OCI-LY1 (cell line): ENCODE measurements at regions not wholly inside any gene's neighbourhood (a gene's known extent, or its start where the extent isn't known, plus 50 kb on each side); places are given as distances from the start of the nearest gene placed in this dataset.

Experiments
- H2AFZ ChIP-seq: fragments of 200-600 bp; sonication (generic), shearing (Covaris generic); 2 replicates; pipeline ENCODE4 v1.6.0; 2014; ENCODE audit warnings: antibody characterized with exemption, mild to moderate bottlenecking, low read length
- H3F3A ChIP-seq: fragments of 200-600 bp; sonication (generic), shearing (Covaris generic); 2 replicates; pipeline ENCODE4 v1.6.0; 2014; ENCODE audit warnings: mild to moderate bottlenecking, antibody characterized with exemption, low read length, moderate library complexity; ENCODE audit not compliant: insufficient read depth
- H3K27ac ChIP-seq: fragments of 200-600 bp; sonication (generic); 2 replicates; pipeline ENCODE4 v1.5.1; 2014; ENCODE audit warnings: low read length, mixed run types, mild to moderate bottlenecking, low read depth; ENCODE audit not compliant: poor library complexity, severe bottlenecking
- H3K27me3 ChIP-seq: fragments of 200-600 bp; sonication (generic); 2 replicates; pipeline ENCODE4 v1.6.0; 2014; ENCODE audit warnings: antibody characterized with exemption, mild to moderate bottlenecking, low read length, moderate library complexity; ENCODE audit not compliant: insufficient read depth
- H3K36me3 ChIP-seq: fragments of 200-600 bp; sonication (generic); 2 replicates; pipeline ENCODE4 v1.6.1; 2014; ENCODE audit warnings: mild to moderate bottlenecking, antibody characterized with exemption, low read length, moderate library complexity, mixed read lengths; ENCODE audit not compliant: insufficient read depth
- H3K4me1 ChIP-seq: fragments of 200-600 bp; sonication (generic); 2 replicates; pipeline ENCODE4 v1.5.1; 2014; ENCODE audit warnings: mild to moderate bottlenecking, low read length, moderate library complexity; ENCODE audit not compliant: insufficient read depth, severe bottlenecking
- H3K4me2 ChIP-seq: fragments of 200-600 bp; sonication (generic), shearing (Covaris generic); 2 replicates; pipeline ENCODE4 v1.6.1; 2014; ENCODE audit warnings: low read length
- H3K4me3 ChIP-seq: fragments of 200-600 bp; sonication (generic); 2 replicates; pipeline ENCODE4 v1.5.1; 2014; ENCODE audit warnings: low read length, low read depth, mild to moderate bottlenecking, mixed read lengths; ENCODE audit not compliant: poor library complexity, severe bottlenecking
- H3K79me2 ChIP-seq: fragments of 200-600 bp; shearing (Covaris generic); 2 replicates; pipeline ENCODE4 v1.6.1; 2016; ENCODE audit warnings: mixed run types, low read length, mixed read lengths; ENCODE audit not compliant: insufficient read depth
- H3K9ac ChIP-seq: fragments of 200-600 bp; sonication (generic), shearing (Covaris generic); 2 replicates; pipeline ENCODE4 v1.6.1; 2014; ENCODE audit warnings: mild to moderate bottlenecking, low read length, mixed read lengths
- H3K9me2 ChIP-seq: fragments of 200-600 bp; sonication (generic), shearing (Covaris generic); 2 replicates; pipeline ENCODE4 v1.6.1; 2014; ENCODE audit warnings: low read depth, mild to moderate bottlenecking, low read length, mixed read lengths
- H3K9me3 ChIP-seq: fragments of 200-600 bp; shearing (Covaris generic); 2 replicates; pipeline ENCODE4 v1.6.1; 2014; ENCODE audit warnings: low read length, mixed read lengths
- H4K20me1 ChIP-seq: fragments of 200-600 bp; sonication (generic), shearing (Covaris generic); 2 replicates; pipeline ENCODE4 v1.6.0; 2016; ENCODE audit warnings: mild to moderate bottlenecking, low read length; ENCODE audit not compliant: insufficient read depth
- CTCF ChIP-seq: fragments of 200-600 bp; sonication (generic), shearing (Covaris generic); IDR thresholded peaks from 2 replicates; pipeline ENCODE4 v1.5.1; 2017; ENCODE audit warnings: mild to moderate bottlenecking, antibody characterized with exemption, low read length, moderate library complexity, mixed read lengths
- EZH2 ChIP-seq: fragments of 200-600 bp; sonication (generic), shearing (Covaris generic); IDR thresholded peaks from 2 replicates; pipeline ENCODE4 v1.8.0; 2017; ENCODE audit warnings: borderline replicate concordance, mixed run types, mild to moderate bottlenecking, antibody characterized with exemption, low read length, moderate library complexity, mixed read lengths

- H4K20me1 ChIP-seq: no peaks in the 10 kb centered on the region
- H3K27me3 ChIP-seq: no peaks in the 10 kb centered on the region
- H3K4me3 ChIP-seq: no peak overlapping the region
- H3K9ac ChIP-seq: no peak overlapping the region
- no peaks in the 10 kb centered on the region for H3K79me2 ChIP-seq
- no peak overlapping the region for H2AFZ ChIP-seq
- no peaks in the 10 kb centered on the region for H3K4me1 ChIP-seq
- no peaks in the 10 kb centered on the region for H3K36me3 ChIP-seq
- no peak overlapping the region for H3K27ac ChIP-seq
- no peak overlapping the region for H3K4me2 ChIP-seq
- H3K9me3 ChIP-seq: no peaks in the 10 kb centered on the region
- H3K9me2 ChIP-seq: no peaks in the 10 kb centered on the region
- TF ChIP-seq CTCF: no peak
- no peak for TF ChIP-seq EZH2
- no peaks in the 10 kb centered on the region for H3F3A ChIP-seq
Measured at GRCh38 chr1:198014355-198014754, 97.2 kb downstream of the LHX9 start.

GRCh38 chr1:198015309-198015708 lies 98.1 kb downstream of the LHX9 start:
- Histone ChIP-seq H3K9me2 (no peaks in the 10 kb centered on the region), H3K4me3 (no peak overlapping the region), H3K79me2 (no peaks in the 10 kb centered on the region), H4K20me1 (no peaks in the 10 kb centered on the region), H3K4me2 (no peak overlapping the region), H3K36me3 (no peaks in the 10 kb centered on the region), H3K27ac (no peak overlapping the region), H3K9me3 (no peaks in the 10 kb centered on the region), H2AFZ (no peak overlapping the region), H3K27me3 (no peaks in the 10 kb centered on the region), H3K4me1 (no peaks in the 10 kb centered on the region), H3K9ac (no peak overlapping the region), H3F3A (no peaks in the 10 kb centered on the region)
- TF ChIP-seq CTCF (no peak), EZH2 (no peak)

DNA sequence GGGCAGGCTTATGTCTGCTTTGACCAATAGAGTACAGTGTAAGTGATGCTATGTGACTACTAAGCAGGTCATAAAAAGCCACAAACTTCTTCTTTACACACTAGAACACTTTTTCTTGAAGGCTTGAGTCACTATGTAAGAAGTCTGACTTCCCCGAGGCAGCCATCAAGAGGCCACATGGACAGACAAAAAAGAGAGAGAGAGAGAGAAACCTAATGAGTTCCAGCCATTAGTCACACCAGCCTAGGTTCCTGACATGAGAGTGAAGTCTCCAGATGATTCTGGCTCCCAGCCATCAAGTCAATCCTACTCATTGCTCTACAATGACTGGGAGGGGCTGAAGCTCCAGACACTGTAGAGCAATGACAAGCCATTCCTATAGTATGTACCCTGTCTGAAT lies 101.4 kb downstream of the LHX9 start:
- Histone ChIP-seq H3K9ac (no peak overlapping the region), H3K9me2 (no peaks in the 10 kb centered on the region), H3K4me3 (no peak overlapping the region), H4K20me1 (no peaks in the 10 kb centered on the region), H3K27ac (no peak overlapping the region), H3K36me3 (no peaks in the 10 kb centered on the region), H3K27me3 (no peaks in the 10 kb centered on the region), H2AFZ (no peak overlapping the region), H3F3A (no peaks in the 10 kb centered on the region), H3K79me2 (no peaks in the 10 kb centered on the region), H3K9me3 (no peaks in the 10 kb centered on the region), H3K4me2 (no peak overlapping the region), H3K4me1 (no peaks in the 10 kb centered on the region)
- TF ChIP-seq CTCF: no peak
- no peak for TF ChIP-seq EZH2
